GM21367 (cell line): ENCODE measurements at regions not wholly inside any gene's neighbourhood (a gene's known extent, or its start where the extent isn't known, plus 50 kb on each side); places are given as distances from the start of the nearest gene placed in this dataset.
"Not testable (repeated sequence)": the region's sequence is repeated elsewhere in the genome, so short reads cannot be mapped to it uniquely, and the experiment has no call there.

Experiments used
- ATAC-seq: cut with Tn5 transposase; IDR thresholded peaks from one replicate; pipeline ENCODE4 v1.9.1; 2021; ENCODE audit not compliant: unreplicated experiment

DNA sequence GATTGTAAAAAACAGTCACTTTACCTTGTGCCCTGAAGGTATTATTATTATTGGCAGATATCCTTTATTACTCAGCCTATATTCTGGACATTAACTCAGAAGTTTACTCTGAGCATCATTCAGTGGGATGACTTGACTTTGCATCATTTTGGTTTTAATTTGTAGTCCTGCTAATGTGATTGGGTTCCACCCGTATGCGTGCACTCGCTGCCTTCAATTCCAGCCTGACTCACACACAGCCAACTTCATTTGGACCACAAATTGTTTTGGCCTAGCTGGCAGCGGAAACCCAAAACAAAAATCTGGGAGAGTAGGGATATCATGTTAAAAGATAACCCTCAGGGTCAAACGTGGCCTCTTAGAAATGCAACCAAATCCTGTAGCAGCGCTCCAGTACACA is 704.4 kb upstream of the SLC35B3 start:
- ATAC-seq, result no peak

DNA sequence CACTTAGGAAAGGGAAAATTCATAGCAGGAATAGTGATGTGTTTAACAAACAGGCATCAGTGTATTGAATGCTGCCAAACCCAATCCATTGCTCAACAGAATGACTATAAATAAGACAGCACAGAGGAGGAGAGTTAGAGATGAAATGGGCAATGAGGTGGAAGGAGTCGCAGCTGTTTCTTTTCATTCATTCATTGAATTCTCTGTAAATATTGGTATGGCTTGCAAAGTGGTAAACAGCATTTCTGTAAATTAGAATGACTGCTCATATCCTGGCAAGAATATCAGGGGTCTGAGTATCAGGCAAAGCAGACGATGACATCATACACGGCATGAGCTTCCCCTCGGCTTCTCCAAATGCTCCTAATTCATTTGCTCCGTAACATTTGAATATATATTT is 703.6 kb upstream of the SLC35B3 start:
- no peak for ATAC-seq

- no peak for ATAC-seq
These were observed 700.9 kb upstream of the SLC35B3 start for GRCh38 chr6:9136141-9136822.

- no peak for ATAC-seq
These were observed 696.3 kb upstream of the SLC35B3 start for GRCh38 chr6:9131616-9132015.

DNA sequence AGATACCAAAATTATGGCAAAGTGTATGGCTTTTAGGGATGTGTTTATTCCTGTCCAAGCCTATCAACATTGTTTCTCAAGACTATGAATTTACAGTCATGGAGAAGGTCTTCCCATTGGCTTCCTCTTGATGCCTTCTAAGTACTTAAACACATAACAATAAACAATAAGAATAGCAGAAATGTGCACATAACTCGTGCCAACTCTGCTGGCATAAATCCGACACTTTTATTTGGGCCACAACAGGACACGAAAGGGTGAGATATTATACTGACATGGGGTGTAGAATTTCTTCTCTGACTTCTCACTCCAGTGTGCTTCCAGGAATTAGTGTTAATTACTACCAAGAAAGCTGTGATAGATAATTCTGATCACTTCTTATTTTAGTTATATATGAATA is 695.9 kb upstream of the SLC35B3 start:
- ATAC-seq, result no peak

DNA sequence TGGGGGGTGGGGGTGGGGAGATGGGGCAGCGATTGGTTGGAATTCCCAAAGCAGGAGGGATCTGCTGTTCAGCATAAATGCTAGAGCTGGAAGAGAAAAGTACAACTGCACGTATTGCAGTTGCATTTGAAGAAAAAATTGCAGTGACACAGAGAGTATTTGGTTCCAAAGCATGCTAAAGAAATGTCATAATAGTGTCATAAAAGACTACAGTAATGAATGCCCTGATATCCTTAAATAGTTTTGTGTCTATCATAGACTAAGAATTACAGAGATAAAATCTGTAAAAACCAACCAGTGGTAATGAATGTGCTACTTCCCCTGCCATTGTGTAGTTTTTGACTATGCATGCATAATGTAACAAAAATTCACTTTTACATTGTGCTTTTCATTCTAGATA is 693.6 kb upstream of the SLC35B3 start:
- no peak for ATAC-seq

- no peak for ATAC-seq
These were observed 691.7 kb upstream of the SLC35B3 start for GRCh38 chr6:9126878-9127560.

DNA sequence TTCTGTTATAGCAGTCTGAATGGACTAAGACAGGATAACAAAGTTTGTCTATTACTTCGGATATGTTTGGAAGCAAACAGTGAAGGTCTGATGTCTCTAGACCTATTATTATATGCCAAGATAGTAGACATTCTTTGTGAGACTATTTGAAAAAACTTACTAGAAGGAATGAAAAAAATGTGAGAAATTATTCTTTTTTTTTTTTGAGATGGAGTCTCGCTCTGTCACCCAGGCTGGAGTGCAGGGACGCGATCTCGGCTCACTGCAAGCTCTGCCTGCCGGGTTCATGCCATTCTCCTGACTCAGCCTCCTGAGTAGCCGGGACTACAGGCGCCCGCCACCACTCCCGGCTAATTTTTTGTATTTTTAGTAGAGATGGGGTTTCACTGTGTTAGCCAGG is 690.7 kb upstream of the SLC35B3 start:
- ATAC-seq, result not testable (repeated sequence)

DNA sequence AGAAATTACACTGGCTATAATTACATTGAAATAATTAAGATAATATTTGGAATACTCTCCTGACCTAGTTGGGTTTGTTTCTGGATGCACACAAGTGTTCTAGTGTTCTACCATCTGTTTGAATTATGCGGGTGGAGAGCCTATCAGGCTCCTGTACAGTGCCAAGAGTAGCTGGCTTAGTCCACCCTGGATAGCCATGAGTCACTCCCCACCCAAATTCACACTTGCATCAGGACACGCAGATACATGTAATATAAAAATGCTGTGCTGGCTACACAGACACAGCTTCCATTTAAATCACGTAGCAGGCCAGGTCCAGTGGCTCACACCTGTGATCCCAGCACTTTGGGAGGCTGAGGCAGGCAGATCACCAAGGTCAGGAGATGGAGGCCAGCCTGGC is 686.2 kb upstream of the SLC35B3 start:
- ATAC-seq, result no peak

DNA sequence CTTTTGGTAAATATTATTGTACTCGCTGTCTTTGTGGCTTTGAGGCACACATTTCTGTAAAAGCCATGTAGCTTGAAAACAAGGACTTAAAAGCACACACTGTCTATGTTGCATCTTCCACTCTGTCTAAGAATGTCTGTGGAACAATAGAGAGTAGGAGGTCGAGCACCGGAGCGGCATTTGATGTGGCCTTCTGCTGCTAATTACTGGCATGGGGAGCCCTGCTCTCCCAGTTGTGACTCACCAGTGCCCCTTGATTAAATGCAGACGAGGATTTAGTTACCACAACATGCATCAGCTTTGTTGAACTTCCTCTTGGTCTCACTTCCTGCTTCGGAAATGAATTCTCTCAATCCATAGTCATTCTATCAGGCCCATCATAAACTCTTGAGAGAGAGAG is 680.7 kb upstream of the SLC35B3 start:
- no peak for ATAC-seq

- no peak for ATAC-seq
These were observed 677.2 kb upstream of the SLC35B3 start for GRCh38 chr6:9112544-9112943.

- ATAC-seq, result no peak
These were observed 668.7 kb upstream of the SLC35B3 start for GRCh38 chr6:9103876-9104521.

- ATAC-seq, result no peak
These were observed 666.6 kb upstream of the SLC35B3 start for GRCh38 chr6:9101920-9102319.

- ATAC-seq, result no peak
These were observed 665.7 kb upstream of the SLC35B3 start for GRCh38 chr6:9100869-9101580.

DNA sequence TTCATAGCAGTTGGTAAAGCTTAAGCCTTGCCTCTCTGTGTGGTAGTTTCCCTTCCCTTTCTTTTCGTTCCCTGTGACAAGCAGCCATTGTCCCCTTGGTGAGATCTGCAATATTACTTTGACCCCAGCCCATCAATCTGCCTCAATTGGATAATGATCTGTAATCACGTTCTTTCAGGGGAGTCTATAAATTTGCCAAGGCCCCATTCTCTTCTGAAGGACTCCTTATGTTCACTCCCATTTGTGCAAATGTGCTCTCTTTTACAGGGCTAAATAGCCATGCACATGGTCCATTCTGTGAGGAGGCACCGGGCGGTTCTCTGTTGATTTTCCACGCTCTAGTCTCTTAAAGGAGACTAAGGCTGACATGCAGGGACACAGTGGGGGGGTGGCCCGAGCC is 660.4 kb upstream of the SLC35B3 start:
- ATAC-seq, result no peak

DNA sequence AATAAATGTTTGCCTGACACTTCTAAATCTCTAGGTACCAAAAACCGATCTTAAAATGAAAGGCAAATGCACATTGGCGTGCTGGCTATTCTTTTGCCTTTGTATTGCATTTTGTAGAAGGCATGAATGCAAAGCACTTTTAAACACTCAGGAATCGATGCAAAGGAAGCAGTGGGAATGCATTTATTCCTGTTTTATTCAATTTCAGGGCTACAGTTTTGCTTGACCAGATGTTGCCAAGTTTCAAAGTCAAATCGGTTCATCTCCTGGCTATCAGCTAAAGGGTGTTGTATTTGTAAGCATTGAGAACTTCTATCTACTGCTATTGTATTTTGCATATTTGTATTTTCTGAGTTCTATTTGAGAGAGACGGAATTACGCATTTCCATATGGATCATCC is 659.8 kb upstream of the SLC35B3 start:
- no peak for ATAC-seq

- no peak for ATAC-seq
These were observed 654.4 kb upstream of the SLC35B3 start for GRCh38 chr6:9089724-9090123.

DNA sequence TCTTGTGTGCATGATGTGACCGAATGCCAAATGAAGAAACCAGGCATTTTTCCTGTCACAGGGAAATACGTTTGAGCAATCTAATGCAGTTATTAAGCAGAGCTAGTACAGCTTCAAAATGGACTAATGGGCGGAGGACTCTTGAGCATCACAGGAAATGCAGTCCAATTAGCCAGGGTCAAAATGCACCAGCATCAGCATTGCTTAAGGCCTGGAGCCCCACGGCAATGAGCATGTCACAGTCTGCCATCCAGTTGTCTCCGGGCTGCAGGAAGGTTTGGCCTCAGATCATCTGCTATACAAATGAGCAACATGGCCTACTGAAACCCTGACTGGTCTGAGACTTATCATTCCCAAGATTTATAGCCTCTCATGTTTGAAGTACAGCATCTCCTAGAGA is 652.1 kb upstream of the SLC35B3 start:
- ATAC-seq, result no peak

DNA sequence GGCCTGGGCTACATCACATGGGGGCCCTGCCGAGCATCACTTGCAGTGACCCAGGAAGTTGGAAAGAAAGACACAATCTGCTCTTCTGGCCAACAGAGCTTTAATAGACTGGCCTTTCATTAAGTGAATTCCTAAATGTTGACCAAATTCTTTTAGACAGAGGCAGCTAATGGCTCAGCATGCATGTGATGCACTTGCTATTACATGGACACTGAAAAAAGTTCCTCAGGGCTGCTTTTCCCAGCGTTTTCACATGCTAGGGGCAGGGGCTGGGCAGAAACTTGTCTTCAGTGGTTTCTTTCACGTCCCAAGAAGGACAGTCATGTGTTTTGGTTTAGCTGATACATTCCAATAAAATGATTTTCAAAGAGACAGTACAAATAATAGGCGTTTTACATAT is 651.0 kb upstream of the SLC35B3 start:
- ATAC-seq, result no peak

- ATAC-seq, result no peak
These were observed 650.3 kb upstream of the SLC35B3 start for GRCh38 chr6:9085709-9086070.

DNA sequence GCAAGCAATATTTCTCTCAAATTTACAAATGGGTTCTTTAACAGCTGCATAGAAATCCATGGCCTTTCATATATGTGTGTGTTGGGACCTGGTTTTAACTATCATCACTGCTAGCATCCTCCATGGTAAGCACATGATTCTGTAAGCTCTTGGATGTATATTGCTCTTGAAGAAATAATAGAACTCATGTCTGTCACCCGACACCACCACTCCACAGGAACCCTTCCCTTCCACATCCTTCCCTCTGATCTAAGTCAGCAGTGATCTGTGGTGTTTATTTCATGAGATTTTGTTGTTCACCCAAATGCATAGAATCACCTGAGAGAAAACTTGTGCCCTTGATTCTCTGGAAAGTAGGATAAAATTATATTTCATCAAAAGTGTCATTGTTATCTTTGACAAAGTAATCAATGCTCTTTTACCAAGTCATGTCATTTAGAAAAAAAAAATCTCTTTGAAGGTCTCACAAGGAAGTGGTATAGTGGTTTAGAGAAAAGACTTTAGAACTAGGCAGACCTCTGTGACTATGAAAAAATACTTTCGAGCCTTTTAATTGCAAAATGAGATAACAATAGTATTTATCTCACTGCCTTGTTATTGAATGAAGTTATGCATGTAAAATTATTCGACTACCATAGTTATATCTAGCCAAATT is 649.8 kb upstream of the SLC35B3 start:
- ATAC-seq, result no peak
